ENCODE measurements at regions not wholly inside any gene's neighbourhood (a gene's known extent, or its start where the extent isn't known, plus 50 kb on each side); places are given as distances from the start of the nearest gene placed in this dataset.

DNA sequence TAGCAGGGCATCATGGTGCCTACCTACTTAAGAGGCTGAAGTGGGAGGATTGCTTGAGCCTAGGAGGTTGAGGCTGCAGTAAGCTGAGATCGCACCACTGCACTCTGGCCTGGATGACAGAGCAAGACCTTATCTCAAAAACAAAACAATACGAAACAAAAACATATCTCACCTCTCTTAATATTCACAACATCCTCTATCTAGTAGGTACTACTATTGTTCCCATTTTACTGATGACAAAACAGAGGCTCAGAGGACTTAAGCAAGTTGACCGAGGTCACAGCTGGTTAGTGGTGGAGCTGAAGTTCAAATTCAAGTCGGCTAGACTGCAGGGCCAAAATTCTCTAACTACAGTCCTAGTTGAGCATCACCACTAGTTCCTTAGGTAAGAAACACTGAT, 172.3 kb upstream of the EEA1 start:
- H3K36me3 Mint-ChIP-seq (ENCODE audit: low read depth), result no peaks in the 10 kb centered on the region
- no peak overlapping the region for H3K4me3 Mint-ChIP-seq
- no peaks in the 10 kb centered on the region for H3K27me3 Mint-ChIP-seq
- H3K9me3 Mint-ChIP-seq, result no peaks in the 10 kb centered on the region
- no peak for DNase-seq
- H3K4me1 Mint-ChIP-seq, result peaks cover 4% of the 10 kb centered on the region
- H3K27ac Mint-ChIP-seq, result no peak overlapping the region
- intact Hi-C loops (cut with micrococcal nuclease), result no loop called here

DNA sequence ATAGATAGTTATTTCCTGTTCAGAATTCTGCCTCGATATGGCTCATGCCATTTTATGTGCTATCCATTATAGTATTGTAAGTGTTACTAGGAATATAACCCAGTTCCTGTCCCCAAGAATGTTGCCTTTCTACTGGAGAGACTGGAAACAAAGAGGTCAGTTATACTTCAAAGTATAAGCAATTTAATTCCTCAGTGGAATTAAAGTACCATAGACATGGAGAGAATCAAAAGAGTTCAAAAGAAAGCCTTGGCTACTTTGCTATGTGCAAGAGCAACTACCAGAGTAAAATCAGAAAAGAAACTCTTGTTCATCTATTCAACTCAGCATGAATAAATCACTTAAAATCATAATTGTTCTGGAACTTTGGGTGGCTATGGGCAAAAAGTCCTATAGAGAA, 173.2 kb upstream of the EEA1 start:
- Mint-ChIP-seq H3K9me3 (no peaks in the 10 kb centered on the region), H3K27ac (no peak overlapping the region), H3K4me1 (peaks cover 4% of the 10 kb centered on the region), H3K4me3 (no peak overlapping the region), H3K27me3 (no peaks in the 10 kb centered on the region), H3K36me3 (ENCODE audit: low read depth) (no peaks in the 10 kb centered on the region)
- no peak for DNase-seq
- intact Hi-C loops (cut with micrococcal nuclease), result no loop called here

DNA sequence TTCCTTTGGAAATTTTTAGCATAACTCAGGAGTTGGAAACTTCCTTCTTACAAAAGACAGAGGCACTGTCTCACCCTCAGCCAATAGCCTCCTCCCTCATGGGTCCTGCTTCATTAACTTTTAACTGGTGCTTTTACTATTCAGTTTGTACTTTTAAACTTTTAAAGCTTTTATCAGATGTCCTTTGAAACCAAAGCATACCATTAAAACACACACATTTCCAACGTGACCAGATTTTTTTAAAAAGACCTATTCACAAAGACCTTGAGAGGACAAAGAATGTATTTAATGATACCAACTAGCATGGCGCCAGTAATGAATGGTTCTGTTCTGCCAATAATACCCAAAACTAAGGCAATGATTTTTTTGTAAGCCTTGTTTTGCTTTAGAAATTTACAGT, 173.6 kb upstream of the EEA1 start:
- intact Hi-C loops (cut with micrococcal nuclease), result no loop called here
- no peaks in the 10 kb centered on the region for H3K36me3 Mint-ChIP-seq (ENCODE audit: low read depth)

DNA sequence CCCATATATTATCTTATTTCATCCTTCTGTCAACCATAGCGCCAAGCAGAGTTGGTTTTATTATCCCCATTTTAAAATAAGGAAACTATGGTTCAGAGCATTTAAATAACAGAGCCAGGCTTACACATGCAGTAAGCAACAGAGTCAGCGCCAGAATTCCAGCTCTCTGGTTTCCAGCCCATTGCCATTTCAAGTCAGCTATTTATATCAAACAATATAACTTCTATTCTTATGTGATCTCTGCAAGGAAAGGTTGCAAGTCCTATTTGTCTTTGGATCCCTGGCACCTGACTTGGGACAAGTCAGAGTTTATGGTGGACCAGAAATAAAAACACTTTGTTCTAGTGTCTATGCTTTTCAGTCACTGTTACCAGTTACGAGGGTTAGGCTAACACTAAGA, 174.1 kb upstream of the EEA1 start:
- Mint-ChIP-seq H3K9me3 (no peaks in the 10 kb centered on the region), H3K36me3 (ENCODE audit: low read depth) (no peaks in the 10 kb centered on the region), H3K4me3 (no peak overlapping the region), H3K27ac (no peak overlapping the region), H3K4me1 (peaks cover 3% of the 10 kb centered on the region), H3K27me3 (no peaks in the 10 kb centered on the region)
- no peak for DNase-seq
- intact Hi-C loops (cut with micrococcal nuclease), result no loop called here

More for the DNA sequence above, 173.6 kb upstream of the EEA1 start:
- no peaks in the 10 kb centered on the region for H3K27me3 Mint-ChIP-seq
- H3K27ac Mint-ChIP-seq, result no peak overlapping the region
- no peak overlapping the region for H3K4me3 Mint-ChIP-seq
- no peak for DNase-seq
- no peaks in the 10 kb centered on the region for H3K9me3 Mint-ChIP-seq
- H3K4me1 Mint-ChIP-seq, result peaks cover 4% of the 10 kb centered on the region

DNA sequence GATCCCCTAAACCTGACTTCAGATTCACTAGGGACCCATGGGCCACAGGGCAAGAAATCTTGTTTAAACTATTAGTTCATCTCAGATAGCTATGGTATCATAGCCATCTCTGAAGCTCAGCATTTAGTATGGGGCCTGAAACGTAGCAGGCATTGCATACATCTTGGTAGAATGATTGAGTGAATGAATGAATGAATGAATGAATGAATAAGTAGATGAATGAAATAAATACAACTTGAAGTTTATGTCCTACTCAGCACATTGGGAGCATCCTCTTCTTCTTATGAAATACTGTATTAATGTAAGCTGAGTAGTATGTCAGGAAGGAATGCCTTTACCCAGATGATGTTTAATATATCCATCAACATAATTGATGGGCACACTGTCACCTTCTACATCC, 175.4 kb upstream of the EEA1 start:
- no peak for DNase-seq
- Mint-ChIP-seq H3K27me3 (no peaks in the 10 kb centered on the region), H3K4me3 (no peak overlapping the region), H3K9me3 (no peaks in the 10 kb centered on the region), H3K36me3 (ENCODE audit: low read depth) (no peaks in the 10 kb centered on the region), H3K4me1 (no peaks in the 10 kb centered on the region), H3K27ac (no peak overlapping the region)
- intact Hi-C loops (cut with micrococcal nuclease), result no loop called here

DNA sequence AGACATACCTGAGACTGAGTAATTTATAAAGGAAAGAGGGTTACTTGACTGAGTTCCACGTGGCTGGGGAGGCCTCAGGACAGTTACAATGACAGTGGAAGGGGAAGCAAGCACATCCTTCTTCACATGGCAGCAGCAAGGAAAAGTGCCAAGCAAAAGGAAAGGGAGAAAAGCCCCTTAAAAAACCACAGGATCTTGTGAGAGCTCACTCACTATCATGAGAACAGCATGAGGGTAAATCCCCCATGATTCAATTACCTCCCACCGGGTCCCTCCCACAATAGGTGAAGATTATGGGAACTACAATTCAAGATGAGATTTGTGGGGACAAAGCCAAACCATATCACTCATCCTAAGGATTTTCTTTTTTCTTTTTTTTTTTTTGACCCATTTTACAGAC, 177.8 kb upstream of the EEA1 start:
- Mint-ChIP-seq H3K4me1 (peaks cover 3% of the 10 kb centered on the region), H3K36me3 (ENCODE audit: low read depth) (no peaks in the 10 kb centered on the region), H3K4me3 (no peak overlapping the region), H3K27ac (no peak overlapping the region), H3K9me3 (peaks cover 3% of the 10 kb centered on the region), H3K27me3 (no peaks in the 10 kb centered on the region)
- intact Hi-C loops (cut with micrococcal nuclease), result no loop called here
- DNase-seq, result no peak

DNA sequence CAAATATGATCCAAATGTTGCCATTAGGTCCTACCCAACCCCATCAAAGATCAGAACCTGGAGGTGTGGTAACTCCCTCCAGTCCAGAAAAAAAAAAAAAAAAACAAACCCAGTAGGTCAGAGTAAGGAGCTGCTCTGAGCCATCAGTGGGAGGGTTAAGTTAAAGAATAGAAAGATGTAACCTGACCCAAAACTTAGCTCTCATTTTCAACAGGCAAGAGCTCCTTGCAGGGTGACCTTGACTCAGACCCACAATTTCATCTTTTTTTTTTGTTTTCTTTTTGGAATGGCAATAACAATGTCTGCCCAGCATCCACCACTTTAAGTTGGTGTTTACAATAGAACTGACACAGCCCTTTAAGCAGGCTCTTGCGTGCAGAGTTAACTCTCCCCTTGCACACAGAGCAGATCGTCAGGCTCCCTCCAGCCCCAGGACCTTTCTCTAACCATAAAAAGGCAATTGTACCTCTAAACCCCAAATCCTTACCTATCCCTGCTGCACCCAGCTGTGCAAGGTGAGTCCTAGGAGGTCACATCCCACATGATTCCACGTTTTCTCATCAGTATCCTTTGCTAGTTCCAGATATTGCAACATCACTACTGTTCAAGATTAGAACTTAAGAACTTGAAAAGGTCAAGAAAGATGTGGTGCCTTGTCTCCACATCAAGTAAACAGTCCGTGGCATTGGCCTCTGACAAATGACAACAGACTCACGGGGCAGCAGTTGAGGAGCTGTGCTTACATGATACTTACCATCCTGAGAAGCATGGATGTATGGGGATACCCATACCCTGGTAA, 178.6 kb upstream of the EEA1 start:
- Mint-ChIP-seq H3K9me3 (peaks cover 3% of the 10 kb centered on the region), H3K27ac (no peak overlapping the region), H3K27me3 (no peaks in the 10 kb centered on the region), H3K4me3 (no peak overlapping the region), H3K36me3 (ENCODE audit: low read depth) (no peaks in the 10 kb centered on the region), H3K4me1 (peaks cover 3% of the 10 kb centered on the region)
- no peak for DNase-seq
- intact Hi-C loops (cut with micrococcal nuclease), result no loop called here

DNA sequence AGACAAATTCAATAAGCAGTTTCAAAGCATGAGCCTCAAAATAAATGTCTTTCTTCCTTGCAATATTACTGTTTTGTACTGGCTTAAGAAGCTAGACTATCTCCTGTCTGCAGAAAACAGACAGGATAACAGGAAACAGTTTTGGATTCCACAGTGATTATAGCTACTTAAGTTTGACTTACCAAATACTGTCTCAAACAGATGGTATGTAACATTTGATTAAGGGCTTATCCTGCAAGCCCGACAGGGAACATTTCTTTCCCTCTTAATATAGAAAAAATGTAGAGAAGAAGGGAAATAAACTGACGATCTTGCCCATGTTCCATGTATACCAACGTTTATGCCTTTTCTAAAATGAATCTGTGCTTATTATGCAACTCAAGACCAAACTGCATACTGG, 179.9 kb upstream of the EEA1 start:
- H3K4me3 Mint-ChIP-seq, result no peak overlapping the region
- H3K4me1 Mint-ChIP-seq, result peaks cover 3% of the 10 kb centered on the region
- H3K9me3 Mint-ChIP-seq, result peaks cover 3% of the 10 kb centered on the region
- DNase-seq, result no peak
- no peak overlapping the region for H3K27ac Mint-ChIP-seq
- H3K36me3 Mint-ChIP-seq (ENCODE audit: low read depth), result no peaks in the 10 kb centered on the region
- intact Hi-C loops (cut with micrococcal nuclease), result no loop called here
- H3K27me3 Mint-ChIP-seq, result no peaks in the 10 kb centered on the region

DNA sequence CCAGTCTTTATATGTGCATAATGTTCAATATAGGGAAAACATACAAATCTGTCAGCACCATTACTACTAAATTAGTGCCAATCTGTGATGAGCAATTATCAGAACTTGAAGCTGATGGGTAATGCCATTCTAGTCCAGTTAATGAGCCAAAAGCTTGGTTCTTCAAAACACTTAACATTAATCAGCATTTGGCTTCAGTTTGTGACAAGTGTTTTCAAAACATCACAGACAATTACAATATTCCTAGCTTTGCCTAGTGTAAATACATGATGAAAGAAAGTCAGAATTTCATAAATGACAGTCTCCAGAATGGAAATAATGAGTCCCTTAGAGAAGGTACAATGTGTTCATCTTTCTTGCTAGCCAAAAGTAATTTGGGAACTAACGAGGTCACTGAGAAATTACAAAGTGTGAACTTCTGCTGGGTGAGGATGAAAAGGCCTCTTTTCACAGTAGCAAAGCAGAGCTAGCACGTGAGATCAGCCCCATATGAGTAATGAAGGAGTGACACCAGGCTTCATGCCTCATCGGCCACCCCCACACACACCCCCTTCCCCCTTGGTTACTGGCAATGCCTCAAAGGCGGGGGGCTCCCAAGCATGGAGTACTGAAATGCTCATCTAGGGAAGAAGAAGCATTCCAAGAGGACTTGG, 180.6 kb upstream of the EEA1 start:
- no peak for DNase-seq
- peaks cover 3% of the 10 kb centered on the region for H3K9me3 Mint-ChIP-seq
- no peaks in the 10 kb centered on the region for H3K36me3 Mint-ChIP-seq (ENCODE audit: low read depth)
- intact Hi-C loops (cut with micrococcal nuclease), result no loop called here
- H3K4me3 Mint-ChIP-seq, result no peak overlapping the region
- H3K4me1 Mint-ChIP-seq, result peaks cover 3% of the 10 kb centered on the region
- H3K27me3 Mint-ChIP-seq, result no peaks in the 10 kb centered on the region
- H3K27ac Mint-ChIP-seq, result peak overlapping the region; percentile 79

DNA sequence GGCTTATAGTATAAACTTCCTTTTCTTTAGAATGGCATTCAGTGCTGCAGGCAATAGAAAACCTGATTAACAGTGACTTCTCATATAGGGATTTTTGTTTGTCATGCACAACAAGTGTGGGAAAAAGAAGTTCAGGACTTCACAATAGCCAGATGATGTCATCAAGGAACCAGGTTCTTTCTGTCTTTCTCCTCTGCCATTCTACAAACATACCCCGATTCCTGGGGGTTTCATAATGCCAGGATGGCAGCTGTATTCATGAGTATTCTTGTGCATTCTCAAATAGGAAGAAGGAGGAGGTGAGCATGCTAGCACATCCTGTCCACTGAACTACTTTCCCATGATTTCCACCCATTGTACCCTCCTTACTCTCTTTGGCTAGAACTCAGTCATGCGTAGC, 182.7 kb upstream of the EEA1 start:
- intact Hi-C loops (cut with micrococcal nuclease), result no loop called here
- Mint-ChIP-seq H3K4me1 (peaks cover 3% of the 10 kb centered on the region), H3K4me3 (no peak overlapping the region), H3K27me3 (no peaks in the 10 kb centered on the region), H3K9me3 (peaks cover 3% of the 10 kb centered on the region), H3K36me3 (ENCODE audit: low read depth) (no peaks in the 10 kb centered on the region), H3K27ac (no peak overlapping the region)
- DNase-seq, result no peak

DNA sequence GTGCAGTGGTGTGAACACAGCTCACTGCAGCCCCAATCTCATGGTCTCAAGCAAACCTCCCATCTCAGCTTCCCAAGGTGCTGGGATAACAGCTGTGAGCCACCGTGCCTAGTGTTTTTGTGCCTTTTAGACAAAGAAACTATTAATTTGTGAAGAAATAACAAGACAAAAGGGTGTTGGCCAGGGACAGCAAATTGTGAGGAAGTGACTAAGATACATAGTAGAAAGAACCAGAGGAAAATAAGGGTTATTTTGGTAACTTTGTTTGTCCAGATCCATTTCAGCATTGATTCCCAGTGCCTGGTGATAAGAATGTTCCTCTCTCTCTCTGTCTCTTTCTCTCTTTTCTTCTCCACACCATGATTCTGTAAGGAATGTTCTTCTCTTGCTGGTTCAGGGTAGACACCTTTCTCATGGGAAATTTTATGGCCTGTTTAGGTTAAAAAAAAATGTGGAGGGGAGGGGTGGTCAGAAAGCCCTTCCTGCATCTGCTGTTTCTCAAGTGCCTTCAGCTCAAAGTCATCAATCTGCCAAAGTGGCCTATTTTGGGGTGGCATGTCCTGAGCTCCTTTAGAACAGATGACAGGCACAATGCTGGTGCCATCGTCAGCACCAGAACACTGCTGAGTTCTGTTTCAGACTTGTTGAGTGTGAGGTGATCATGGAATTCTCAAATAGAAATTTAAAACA, 184.4 kb upstream of the EEA1 start:
- Mint-ChIP-seq H3K27me3 (no peaks in the 10 kb centered on the region), H3K36me3 (ENCODE audit: low read depth) (no peaks in the 10 kb centered on the region), H3K27ac (no peak overlapping the region), H3K4me1 (peaks cover 3% of the 10 kb centered on the region), H3K9me3 (peaks cover 3% of the 10 kb centered on the region), H3K4me3 (no peak overlapping the region)
- DNase-seq, result no peak
- intact Hi-C loops (cut with micrococcal nuclease), result no loop called here

DNA sequence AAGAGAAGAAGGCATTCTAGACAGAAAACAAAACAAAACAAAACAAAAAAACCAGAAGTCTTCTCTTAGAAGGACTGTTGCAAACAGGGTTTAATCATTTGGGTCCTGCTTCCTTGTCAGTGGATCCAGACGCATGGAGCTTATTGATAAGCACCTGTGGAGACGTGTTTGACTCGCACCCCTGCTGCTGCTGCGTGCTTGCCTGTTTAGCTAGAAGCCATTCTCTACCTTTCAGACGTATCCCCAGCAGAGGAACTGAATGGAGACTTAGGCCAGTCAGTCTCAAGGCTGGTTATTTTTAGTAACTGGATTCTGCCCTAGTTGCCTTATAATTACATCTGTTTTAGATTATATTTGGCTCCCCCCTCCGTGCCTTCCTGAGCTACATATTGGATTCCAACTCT, 186.1 kb upstream of the EEA1 start:
- no peaks in the 10 kb centered on the region for H3K4me1 Mint-ChIP-seq
- no peak overlapping the region for H3K27ac Mint-ChIP-seq
- intact Hi-C loops (cut with micrococcal nuclease), result no loop called here
- H3K27me3 Mint-ChIP-seq, result no peaks in the 10 kb centered on the region
- H3K4me3 Mint-ChIP-seq, result no peak overlapping the region
- H3K36me3 Mint-ChIP-seq (ENCODE audit: low read depth), result no peaks in the 10 kb centered on the region
- DNase-seq, result no peak
- no peaks in the 10 kb centered on the region for H3K9me3 Mint-ChIP-seq

DNA sequence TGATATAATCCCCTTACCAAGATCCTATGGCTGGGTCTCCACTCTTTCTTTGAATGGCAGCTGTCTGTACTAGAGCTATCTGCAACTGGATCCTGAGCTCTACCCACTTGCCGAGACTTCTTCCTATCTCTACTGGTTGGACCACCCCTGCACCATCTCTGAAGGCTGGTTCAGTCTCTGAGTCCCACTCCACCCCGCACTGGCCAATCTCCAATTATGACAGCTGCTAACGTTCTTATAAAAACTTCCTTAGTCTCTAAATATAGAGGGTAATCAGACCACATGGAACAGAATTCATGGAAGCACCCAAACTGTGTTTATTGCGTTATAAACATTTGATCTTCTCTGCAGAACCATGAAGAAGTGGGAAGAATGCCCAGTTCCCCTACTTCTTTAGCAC, 186.6 kb upstream of the EEA1 start:
- Mint-ChIP-seq H3K4me3 (no peak overlapping the region), H3K27me3 (no peaks in the 10 kb centered on the region), H3K4me1 (no peaks in the 10 kb centered on the region)

DNA sequence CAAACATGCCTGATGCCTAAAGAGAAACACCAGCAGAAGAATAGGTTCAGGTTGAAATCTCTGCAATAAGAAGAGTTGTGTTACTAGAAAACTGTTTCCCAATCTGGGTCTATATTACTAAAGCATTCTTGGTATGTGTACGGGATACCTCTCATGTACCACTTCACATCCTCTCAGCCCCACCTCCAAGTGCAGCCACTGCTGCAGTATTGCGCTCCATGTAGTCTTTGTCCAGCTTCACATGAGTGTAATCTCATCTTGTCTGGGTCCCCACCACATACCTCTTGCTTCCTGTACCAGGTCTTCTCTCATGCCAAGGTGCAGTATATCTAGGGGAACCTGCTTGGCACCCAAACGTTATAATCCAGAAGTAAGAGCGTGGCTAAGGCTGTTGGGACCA, 187.5 kb upstream of the EEA1 start:
- H3K4me3 Mint-ChIP-seq, result no peak overlapping the region
- intact Hi-C loops (cut with micrococcal nuclease), result no loop called here

More for the DNA sequence above, 186.6 kb upstream of the EEA1 start:
- intact Hi-C loops (cut with micrococcal nuclease), result no loop called here
- no peak overlapping the region for H3K27ac Mint-ChIP-seq
- DNase-seq, result no peak
- no peaks in the 10 kb centered on the region for H3K36me3 Mint-ChIP-seq (ENCODE audit: low read depth)
- no peaks in the 10 kb centered on the region for H3K9me3 Mint-ChIP-seq

More for the DNA sequence above, 187.5 kb upstream of the EEA1 start:
- Mint-ChIP-seq H3K27me3 (no peaks in the 10 kb centered on the region), H3K36me3 (ENCODE audit: low read depth) (no peaks in the 10 kb centered on the region), H3K4me1 (no peaks in the 10 kb centered on the region), H3K9me3 (no peaks in the 10 kb centered on the region), H3K27ac (no peak overlapping the region)
- no peak for DNase-seq

Data from activated CD4-positive, alpha-beta T cell treated with anti-CD3 and anti-CD28 coated beads, Interleukin-2, amount 10 ng/mL, durations not matched to agents 24 days and 14 days (primary cell).